A549 (cell line): ENCODE measurements at regions not wholly inside any gene's neighbourhood (a gene's known extent, or its start where the extent isn't known, plus 50 kb on each side); places are given as distances from the start of the nearest gene placed in this dataset.

Source experiments
- ATAC-seq, 2 experiments: fragments of 200-7000 bp in 1 of 2; fragments of >200 bp in 1 of 2; cut with Nextera tagmentation in 1 of 2; cut with Tn5 transposase in 1 of 2; 3 replicates each; pipeline versions ENCODE4 v1.8.0 to v1.9.1; 2018 to 2020; ENCODE audit warnings: mild to moderate bottlenecking in 1 of 2, moderate library complexity in 1 of 2
- CTCF ChIA-PET: fragments of 300-600 bp; sonication (Branson Sonifier 250); formaldehyde crosslinking; extraction: SDS; loops from one replicate; lab custom pipeline; 2021; ENCODE audit warnings: antibody characterized with exemption, inconsistent platforms; lab: Yijun Ruan, JAX
- POLR2A ChIA-PET: fragments of 350-600 bp; formaldehyde crosslinking; extraction: SDS; loops from one replicate; lab custom pipeline; 2021; ENCODE audit warnings: antibody characterized with exemption, inconsistent platforms; lab: Yijun Ruan, JAX
- DNase-seq, 2 experiments: peaks; one replicate each; pipeline versions ENCODE4 v3.0.0 to v3.0.0-alpha.2; 2011 to 2016; ENCODE audit warnings: low read depth in 1 of 2, low spot score in 1 of 2
- FAIRE-seq: peaks from 2 replicates; lab custom pipeline; 2011; peaks lifted over from hg19 to GRCh38; lab: Jason Lieb, UNC
- H3K27ac ChIP-seq, 2 experiments: fragments of >200 bp; sonication (Bioruptor Twin); formaldehyde crosslinking; 3 replicates each; pipeline ENCODE4 v1.5.1; 2016 to 2017
- H3K4me1 ChIP-seq: fragments of >200 bp; sonication (Bioruptor Twin); formaldehyde crosslinking; 3 replicates; pipeline ENCODE4 v1.6.1; 2016
- H3K4me2 ChIP-seq: fragments of >200 bp; sonication (Bioruptor Twin); formaldehyde crosslinking; 3 replicates; pipeline ENCODE4 v1.6.1; 2016
- H3K4me3 ChIP-seq: fragments of >200 bp; sonication (Bioruptor Twin); formaldehyde crosslinking; 3 replicates; pipeline ENCODE4 v1.5.1; 2016
- H3K9me3 ChIP-seq: fragments of >200 bp; sonication (Bioruptor Twin); formaldehyde crosslinking; 3 replicates; pipeline ENCODE4 v1.6.1; 2016
- CHD4 ChIP-seq: fragments of 200-600 bp; sonication (generic); IDR thresholded peaks from 2 replicates; pipeline ENCODE4 v1.6.1; 2016; ENCODE audit warnings: antibody characterized with exemption, mild to moderate bottlenecking, borderline replicate concordance
- EHF ChIP-seq: fragments of 250-450 bp; sonication (Bioruptor Pico); IDR thresholded peaks from 2 replicates; pipeline ENCODE4 v1.5.0; 2020; ENCODE audit warnings: mild to moderate bottlenecking
- EHMT2 ChIP-seq: fragments of 200-600 bp; sonication (generic); IDR thresholded peaks from 2 replicates; pipeline ENCODE4 v1.6.1; 2016; ENCODE audit warnings: antibody characterized with exemption, low read depth, mild to moderate bottlenecking, moderate library complexity
- ESRRA ChIP-seq: fragments of 150-350 bp; IDR thresholded peaks from 2 replicates; pipeline ENCODE4 v1.6.1; 2014; ENCODE audit warnings: mild to moderate bottlenecking, low read length, borderline replicate concordance
- FOSB ChIP-seq: fragments of 250-450 bp; sonication (Bioruptor Pico); IDR thresholded peaks from 2 replicates; pipeline ENCODE4 v1.5.0; 2020; ENCODE audit warnings: mild to moderate bottlenecking, moderate library complexity
- FOXS1 ChIP-seq: fragments of 250-450 bp; sonication (Bioruptor Pico); IDR thresholded peaks from 2 replicates; pipeline ENCODE4 v1.5.0; 2020; ENCODE audit warnings: mild to moderate bottlenecking, moderate library complexity
- HDAC2 ChIP-seq: fragments of 200-600 bp; sonication (generic); IDR thresholded peaks from 2 replicates; pipeline ENCODE4 v1.6.1; 2016
- JUN ChIP-seq, 2 experiments: fragments of >200 bp; sonication (Bioruptor Twin); formaldehyde crosslinking; IDR thresholded peaks; 2 replicates in 1 of 2; 3 replicates in 1 of 2; pipeline ENCODE4 v1.6.1; 2016 to 2017
- JUNB ChIP-seq: fragments of >200 bp; sonication (Bioruptor Twin); formaldehyde crosslinking; IDR thresholded peaks from 2 replicates; pipeline ENCODE4 v1.6.1; 2016
- MAFK ChIP-seq: fragments of 450-650 bp; IDR thresholded peaks from 2 replicates; pipeline ENCODE4 v1.6.1; 2014; ENCODE audit not compliant: partially characterized antibody
- MAZ ChIP-seq: fragments of 150-350 bp; IDR thresholded peaks from 2 replicates; pipeline ENCODE4 v1.6.1; 2014; ENCODE audit warnings: antibody characterized with exemption, low read depth, low read length, borderline replicate concordance
- NFE2L2 ChIP-seq: fragments of 150-350 bp; conservative IDR thresholded peaks from 2 replicates; pipeline ENCODE4 v1.6.1; 2014; ENCODE audit warnings: low read length
- NPAS2 ChIP-seq: fragments of 250-450 bp; sonication (Bioruptor Pico); IDR thresholded peaks from 2 replicates; pipeline ENCODE4 v1.8.0; 2022; ENCODE audit warnings: mild to moderate bottlenecking, moderate library complexity, borderline replicate concordance
- PHF8 ChIP-seq: fragments of 200-600 bp; sonication (generic); IDR thresholded peaks from 2 replicates; pipeline ENCODE4 v1.6.1; 2016; ENCODE audit warnings: low read depth, mild to moderate bottlenecking, antibody characterized with exemption, moderate library complexity, borderline replicate concordance
- POLR2A ChIP-seq: IDR thresholded peaks from 2 replicates; pipeline ENCODE4 v1.6.1; 2012; ENCODE audit warnings: mild to moderate bottlenecking, low read length
- RAD21 ChIP-seq, 2 experiments: fragments of >200 bp in 1 of 2; sonication (Bioruptor Twin) in 1 of 2; formaldehyde crosslinking in 1 of 2; IDR thresholded peaks in 1 of 2; conservative IDR thresholded peaks in 1 of 2; 2 replicates in 1 of 2; 3 replicates in 1 of 2; pipeline ENCODE4 v1.6.1; 2012 to 2018; ENCODE audit warnings: inconsistent platforms in 1 of 2
- SREBF2 ChIP-seq: fragments of 450-650 bp; IDR thresholded peaks from 2 replicates; pipeline ENCODE4 v1.6.1; 2014; ENCODE audit warnings: mild to moderate bottlenecking, moderate library complexity
- ZSCAN20 ChIP-seq: fragments of 250-450 bp; sonication (Bioruptor Pico); IDR thresholded peaks from 2 replicates; pipeline ENCODE4 v1.8.0; 2022; ENCODE audit warnings: mild to moderate bottlenecking, moderate library complexity
- WGBS: methylation state at CpG from one replicate; pipeline ENCODE4 v1.1.6; 2017; ENCODE audit errors: missing lambda C conversion rate; 5-methylcytosine and 5-hydroxymethylcytosine counted together
- TF ChIP-seq, protein P1 (sequence below): fragments of 250-450 bp; sonication (Bioruptor Pico); IDR thresholded peaks from 2 replicates; pipeline ENCODE4 v1.5.0; 2021; ENCODE audit warnings: mild to moderate bottlenecking, moderate library complexity, borderline replicate concordance
- TF ChIP-seq, protein P2 (sequence below): fragments of 250-450 bp; sonication (Bioruptor Pico); IDR thresholded peaks from 2 replicates; pipeline ENCODE4 v1.5.0; 2020; ENCODE audit warnings: low read depth, mild to moderate bottlenecking, moderate library complexity
- TF ChIP-seq, protein P3 (sequence below): IDR thresholded peaks from 2 replicates; pipeline ENCODE4 v1.6.1; 2012
- TF ChIP-seq, protein P4 (sequence below): fragments of >200 bp; sonication (Bioruptor Twin); formaldehyde crosslinking; IDR thresholded peaks from 2 replicates; pipeline ENCODE4 v1.6.1; 2016
- TF ChIP-seq, protein P5 (sequence below): IDR thresholded peaks from 2 replicates; pipeline ENCODE4 v1.6.1; 2012
- TF ChIP-seq, protein P6 (sequence below): fragments of >200 bp; sonication (Bioruptor Twin); formaldehyde crosslinking; IDR thresholded peaks from 3 replicates; pipeline ENCODE4 v1.5.1; 2016
- TF ChIP-seq, protein P7 (sequence below): fragments of 150-350 bp; IDR thresholded peaks from 2 replicates; pipeline ENCODE4 v1.6.1; 2014; ENCODE audit warnings: low read depth, mild to moderate bottlenecking, low read length

DNA sequence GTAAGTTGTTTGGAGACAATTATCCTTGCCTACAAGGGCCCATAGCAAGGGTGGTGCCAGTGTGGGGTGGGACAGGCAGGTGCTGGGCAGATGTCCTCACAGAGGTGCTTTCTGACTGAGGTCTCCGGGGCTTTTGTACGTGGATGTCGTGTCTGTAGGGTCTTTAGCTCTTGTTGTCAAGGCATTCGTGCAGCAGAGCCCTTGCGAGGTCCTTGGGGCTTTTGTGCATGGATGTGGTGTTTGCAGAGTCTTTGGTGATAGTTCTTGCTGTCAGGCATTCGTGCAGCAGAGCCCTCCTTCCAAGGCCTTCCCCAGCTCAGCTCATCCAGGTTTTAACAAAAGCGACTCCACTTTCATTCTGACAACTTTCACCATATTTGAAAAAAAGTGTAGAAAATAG is 116.0 kb upstream of the TMEM18 start:
- ChIA-PET POLR2A (no interaction called here), CTCF (no interaction called here)
- 14% methylated on average over 7 of the region's 7 CpGs for WGBS
- Histone ChIP-seq H3K4me3 (no peak overlapping the region), H3K4me2 (no peak overlapping the region), H3K9me3 (no peaks in the 10 kb centered on the region; the same call in 2 of the 3 replicates), H3K4me1 (no peaks in the 10 kb centered on the region), H3K27ac (no peak overlapping the region)
- TF ChIP-seq, protein P1, sequence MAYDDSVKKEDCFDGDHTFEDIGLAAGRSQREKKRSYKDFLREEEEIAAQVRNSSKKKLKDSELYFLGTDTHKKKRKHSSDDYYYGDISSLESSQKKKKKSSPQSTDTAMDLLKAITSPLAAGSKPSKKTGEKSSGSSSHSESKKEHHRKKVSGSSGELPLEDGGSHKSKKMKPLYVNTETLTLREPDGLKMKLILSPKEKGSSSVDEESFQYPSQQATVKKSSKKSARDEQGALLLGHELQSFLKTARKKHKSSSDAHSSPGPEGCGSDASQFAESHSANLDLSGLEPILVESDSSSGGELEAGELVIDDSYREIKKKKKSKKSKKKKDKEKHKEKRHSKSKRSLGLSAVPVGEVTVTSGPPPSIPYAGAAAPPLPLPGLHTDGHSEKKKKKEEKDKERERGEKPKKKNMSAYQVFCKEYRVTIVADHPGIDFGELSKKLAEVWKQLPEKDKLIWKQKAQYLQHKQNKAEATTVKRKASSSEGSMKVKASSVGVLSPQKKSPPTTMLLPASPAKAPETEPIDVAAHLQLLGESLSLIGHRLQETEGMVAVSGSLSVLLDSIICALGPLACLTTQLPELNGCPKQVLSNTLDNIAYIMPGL = no peak
- TF ChIP-seq, protein P2, sequence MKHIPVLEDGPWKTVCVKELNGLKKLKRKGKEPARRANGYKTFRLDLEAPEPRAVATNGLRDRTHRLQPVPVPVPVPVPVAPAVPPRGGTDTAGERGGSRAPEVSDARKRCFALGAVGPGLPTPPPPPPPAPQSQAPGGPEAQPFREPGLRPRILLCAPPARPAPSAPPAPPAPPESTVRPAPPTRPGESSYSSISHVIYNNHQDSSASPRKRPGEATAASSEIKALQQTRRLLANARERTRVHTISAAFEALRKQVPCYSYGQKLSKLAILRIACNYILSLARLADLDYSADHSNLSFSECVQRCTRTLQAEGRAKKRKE (CRISPR knock-in tag) = no peak
- TF ChIP-seq EHF (CRISPR knock-in tag) = no peak
- no peak for TF ChIP-seq MAZ
- no peak for DNase-seq
- no peak for ATAC-seq
- no peak for FAIRE-seq

DNA sequence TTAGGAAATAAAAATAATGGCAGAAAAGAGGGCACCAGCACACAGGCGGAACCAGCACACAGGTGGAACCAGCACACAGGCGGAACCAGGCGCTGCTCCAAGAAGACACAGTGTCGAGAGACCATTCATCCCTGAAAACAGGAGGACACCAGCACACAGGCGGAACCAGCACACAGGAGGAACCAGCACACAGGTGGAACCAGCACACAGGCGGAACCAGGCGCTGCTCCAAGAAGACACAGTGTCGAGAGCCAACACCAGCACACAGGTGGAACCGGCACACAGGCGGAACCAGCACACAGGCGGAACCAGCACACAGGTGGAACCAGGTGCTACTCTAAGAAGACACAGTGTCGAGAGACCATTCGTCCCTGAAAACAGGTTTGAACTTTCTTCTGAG is 115.5 kb upstream of the TMEM18 start:
- DNase-seq (no peak), ATAC-seq (no peak), FAIRE-seq (no peak)
- ChIA-PET CTCF (no interaction called here), POLR2A (no interaction called here)
- 44% methylated on average over 10 of the region's 13 CpGs for WGBS
- no peak overlapping the region for H3K27ac ChIP-seq
- no peaks in the 10 kb centered on the region; the same call in 2 of the 3 replicates for H3K9me3 ChIP-seq
- TF ChIP-seq RAD21 (conservative IDR thresholded peaks at IDR 0.05 in 1 of 2, IDR thresholded peaks at IDR 0.05 in 1 of 2) = no peak
- TF ChIP-seq HDAC2 = no peak
- TF ChIP-seq NFE2L2 = no peak
- no peak for TF ChIP-seq ESRRA
- H3K4me2 ChIP-seq = no peak overlapping the region
- no peaks in the 10 kb centered on the region for H3K4me1 ChIP-seq
- no peak overlapping the region for H3K4me3 ChIP-seq

DNA sequence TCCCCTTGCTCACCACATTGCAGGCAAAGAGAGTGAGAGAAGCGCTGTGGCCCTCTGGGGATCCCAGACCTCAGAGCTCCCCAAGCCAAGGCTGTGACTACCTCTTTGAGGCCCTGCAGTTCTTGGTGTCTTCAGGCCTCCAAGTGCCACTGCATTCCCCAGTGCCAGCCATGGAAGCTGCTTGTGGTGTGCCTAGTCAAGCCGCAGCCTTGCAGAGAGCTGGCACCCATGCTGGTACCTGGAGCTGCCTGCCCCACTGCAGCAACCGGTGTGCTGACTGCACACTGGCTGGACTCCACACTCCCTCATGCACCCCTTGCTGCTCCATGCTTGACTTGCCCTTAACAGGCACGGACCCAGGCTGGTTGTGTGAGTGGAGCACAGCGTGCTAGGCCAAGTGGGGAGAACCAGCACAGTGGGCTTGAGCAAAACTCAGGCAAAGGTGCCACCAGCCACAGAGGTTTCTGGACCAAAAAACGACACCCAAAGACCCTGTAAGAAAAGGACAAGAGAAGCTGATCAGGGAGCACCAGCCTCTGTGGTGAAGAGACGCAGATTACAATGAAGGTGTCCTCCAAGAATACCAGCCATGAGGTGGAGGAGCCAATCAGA is 113.5 kb upstream of the TMEM18 start:
- H3K4me3 ChIP-seq = no peak overlapping the region
- WGBS = 29% methylated on average over 7 of the region's 7 CpGs
- FAIRE-seq (no peak), ATAC-seq (no peak), DNase-seq (no peak)
- TF ChIP-seq EHMT2 (no peak), PHF8 (no peak), JUNB (no peak), MAFK (no peak), CHD4 (no peak), POLR2A (no peak), ZSCAN20 (CRISPR knock-in tag) (no peak), NPAS2 (no peak), FOSB (CRISPR knock-in tag) (no peak), FOXS1 (CRISPR knock-in tag) (no peak), SREBF2 (no peak), JUN (IDR thresholded peaks at IDR 0.05) (no peak), RAD21 (conservative IDR thresholded peaks at IDR 0.05 in 1 of 2, IDR thresholded peaks at IDR 0.05 in 1 of 2) (no peak)
- TF ChIP-seq, protein P3, sequence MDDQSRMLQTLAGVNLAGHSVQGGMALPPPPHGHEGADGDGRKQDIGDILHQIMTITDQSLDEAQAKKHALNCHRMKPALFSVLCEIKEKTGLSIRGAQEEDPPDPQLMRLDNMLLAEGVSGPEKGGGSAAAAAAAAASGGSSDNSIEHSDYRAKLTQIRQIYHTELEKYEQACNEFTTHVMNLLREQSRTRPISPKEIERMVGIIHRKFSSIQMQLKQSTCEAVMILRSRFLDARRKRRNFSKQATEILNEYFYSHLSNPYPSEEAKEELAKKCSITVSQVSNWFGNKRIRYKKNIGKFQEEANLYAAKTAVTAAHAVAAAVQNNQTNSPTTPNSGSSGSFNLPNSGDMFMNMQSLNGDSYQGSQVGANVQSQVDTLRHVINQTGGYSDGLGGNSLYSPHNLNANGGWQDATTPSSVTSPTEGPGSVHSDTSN = no peak
- TF ChIP-seq, protein P4, sequence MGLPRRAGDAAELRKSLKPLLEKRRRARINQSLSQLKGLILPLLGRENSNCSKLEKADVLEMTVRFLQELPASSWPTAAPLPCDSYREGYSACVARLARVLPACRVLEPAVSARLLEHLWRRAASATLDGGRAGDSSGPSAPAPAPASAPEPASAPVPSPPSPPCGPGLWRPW = no peak
- TF ChIP-seq, protein P5, sequence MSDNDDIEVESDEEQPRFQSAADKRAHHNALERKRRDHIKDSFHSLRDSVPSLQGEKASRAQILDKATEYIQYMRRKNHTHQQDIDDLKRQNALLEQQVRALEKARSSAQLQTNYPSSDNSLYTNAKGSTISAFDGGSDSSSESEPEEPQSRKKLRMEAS = no peak
- TF ChIP-seq, protein P6, sequence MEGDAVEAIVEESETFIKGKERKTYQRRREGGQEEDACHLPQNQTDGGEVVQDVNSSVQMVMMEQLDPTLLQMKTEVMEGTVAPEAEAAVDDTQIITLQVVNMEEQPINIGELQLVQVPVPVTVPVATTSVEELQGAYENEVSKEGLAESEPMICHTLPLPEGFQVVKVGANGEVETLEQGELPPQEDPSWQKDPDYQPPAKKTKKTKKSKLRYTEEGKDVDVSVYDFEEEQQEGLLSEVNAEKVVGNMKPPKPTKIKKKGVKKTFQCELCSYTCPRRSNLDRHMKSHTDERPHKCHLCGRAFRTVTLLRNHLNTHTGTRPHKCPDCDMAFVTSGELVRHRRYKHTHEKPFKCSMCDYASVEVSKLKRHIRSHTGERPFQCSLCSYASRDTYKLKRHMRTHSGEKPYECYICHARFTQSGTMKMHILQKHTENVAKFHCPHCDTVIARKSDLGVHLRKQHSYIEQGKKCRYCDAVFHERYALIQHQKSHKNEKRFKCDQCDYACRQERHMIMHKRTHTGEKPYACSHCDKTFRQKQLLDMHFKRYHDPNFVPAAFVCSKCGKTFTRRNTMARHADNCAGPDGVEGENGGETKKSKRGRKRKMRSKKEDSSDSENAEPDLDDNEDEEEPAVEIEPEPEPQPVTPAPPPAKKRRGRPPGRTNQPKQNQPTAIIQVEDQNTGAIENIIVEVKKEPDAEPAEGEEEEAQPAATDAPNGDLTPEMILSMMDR = no peak
- TF ChIP-seq, protein P7, sequence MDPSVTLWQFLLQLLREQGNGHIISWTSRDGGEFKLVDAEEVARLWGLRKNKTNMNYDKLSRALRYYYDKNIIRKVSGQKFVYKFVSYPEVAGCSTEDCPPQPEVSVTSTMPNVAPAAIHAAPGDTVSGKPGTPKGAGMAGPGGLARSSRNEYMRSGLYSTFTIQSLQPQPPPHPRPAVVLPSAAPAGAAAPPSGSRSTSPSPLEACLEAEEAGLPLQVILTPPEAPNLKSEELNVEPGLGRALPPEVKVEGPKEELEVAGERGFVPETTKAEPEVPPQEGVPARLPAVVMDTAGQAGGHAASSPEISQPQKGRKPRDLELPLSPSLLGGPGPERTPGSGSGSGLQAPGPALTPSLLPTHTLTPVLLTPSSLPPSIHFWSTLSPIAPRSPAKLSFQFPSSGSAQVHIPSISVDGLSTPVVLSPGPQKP = no peak
- H3K27ac ChIP-seq = no peak overlapping the region
- no peaks in the 10 kb centered on the region; the same call in 2 of the 3 replicates for H3K9me3 ChIP-seq
- ChIA-PET POLR2A (no interaction called here), CTCF (interaction anchor here (0.8 to 1.0 kb wide), 2 partner anchors 15 to 76 kb away, joined by 3 to 4 read pairs; no protein-coding TSS in a partner anchor)
- H3K4me2 ChIP-seq = no peak overlapping the region
- no peaks in the 10 kb centered on the region for H3K4me1 ChIP-seq
